HUES6 (cell line): ENCODE measurements at regions not wholly inside any gene's neighbourhood (a gene's known extent, or its start where the extent isn't known, plus 50 kb on each side); places are given as distances from the start of the nearest gene placed in this dataset.

Experiments
- H3K27ac ChIP-seq: 2 replicates; pipeline ENCODE4 v1.7.0; 2013; ENCODE audit warnings: low read depth, mild to moderate bottlenecking, low read length, inconsistent platforms
- H3K27me3 ChIP-seq: 2 replicates; pipeline ENCODE4 v1.6.1; 2013; ENCODE audit warnings: low read length; ENCODE audit not compliant: control insufficient read depth, insufficient read depth
- H3K36me3 ChIP-seq: 2 replicates; pipeline ENCODE4 v1.6.1; 2013; ENCODE audit warnings: low read length; ENCODE audit not compliant: control insufficient read depth, insufficient read depth
- H3K4me1 ChIP-seq: 2 replicates; pipeline ENCODE4 v1.6.1; 2013; ENCODE audit warnings: low read length; ENCODE audit not compliant: control insufficient read depth, insufficient read depth
- H3K4me3 ChIP-seq: 2 replicates; pipeline ENCODE4 v1.5.1; 2013; ENCODE audit warnings: low read depth, low read length
- H3K9ac ChIP-seq: one replicate; pipeline ENCODE4 v1.6.1; 2013; ENCODE audit warnings: mild to moderate bottlenecking, low read length
- H3K9me3 ChIP-seq: 2 replicates; pipeline ENCODE4 v1.6.1; 2013; ENCODE audit warnings: low read depth, low read length; ENCODE audit not compliant: control insufficient read depth, insufficient read depth

- peak overlapping the region; percentile 58; the same call in 1 of the 2 replicates for H3K27ac ChIP-seq
- H3K4me3 ChIP-seq = no peak overlapping the region
Observed at GRCh38 chr15:26325495-26325894, 447.4 kb downstream of the GABRB3 start.

GRCh38 chr15:26323566-26323965 is 449.3 kb downstream of the GABRB3 start:
- no peaks in the 10 kb centered on the region for H3K27me3 ChIP-seq
- H3K27ac ChIP-seq = no peak overlapping the region
- no peak overlapping the region for H3K9ac ChIP-seq
- H3K4me1 ChIP-seq = no peaks in the 10 kb centered on the region; the same call in 1 of the 2 replicates
- H3K9me3 ChIP-seq = peaks cover 13% of the 10 kb centered on the region
- no peaks in the 10 kb centered on the region for H3K36me3 ChIP-seq
- no peak overlapping the region for H3K4me3 ChIP-seq

More at GRCh38 chr15:26325495-26325894, 447.4 kb downstream of the GABRB3 start:
- no peak overlapping the region for H3K9ac ChIP-seq
- no peaks in the 10 kb centered on the region for H3K27me3 ChIP-seq
- H3K4me1 ChIP-seq = no peaks in the 10 kb centered on the region; the same call in 1 of the 2 replicates
- H3K36me3 ChIP-seq = no peaks in the 10 kb centered on the region
- H3K9me3 ChIP-seq = peaks cover 13% of the 10 kb centered on the region

DNA sequence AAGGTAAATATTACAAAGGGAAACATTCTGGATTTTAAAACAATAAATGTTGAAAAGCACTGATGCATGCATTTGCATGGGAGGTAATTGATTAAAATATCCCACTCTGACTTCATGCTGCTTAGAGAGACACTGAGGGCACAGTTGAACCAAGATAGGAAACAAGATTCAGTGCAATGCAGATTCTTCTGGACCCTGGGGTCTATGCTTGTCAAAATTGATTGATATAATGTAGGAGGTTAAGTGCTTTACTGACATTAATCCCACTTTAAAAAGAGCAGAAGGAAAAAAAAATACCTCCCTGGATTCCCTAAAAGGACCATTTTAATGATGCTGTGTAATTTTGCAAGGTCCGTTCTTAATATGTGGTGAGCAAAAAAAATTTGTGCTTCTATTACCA is 454.2 kb downstream of the GABRB3 start:
- Histone ChIP-seq H3K4me1 (no peaks in the 10 kb centered on the region), H3K9ac (no peak overlapping the region), H3K27ac (no peak overlapping the region), H3K27me3 (no peaks in the 10 kb centered on the region), H3K9me3 (peaks cover 15% of the 10 kb centered on the region), H3K36me3 (no peaks in the 10 kb centered on the region), H3K4me3 (no peak overlapping the region)

DNA sequence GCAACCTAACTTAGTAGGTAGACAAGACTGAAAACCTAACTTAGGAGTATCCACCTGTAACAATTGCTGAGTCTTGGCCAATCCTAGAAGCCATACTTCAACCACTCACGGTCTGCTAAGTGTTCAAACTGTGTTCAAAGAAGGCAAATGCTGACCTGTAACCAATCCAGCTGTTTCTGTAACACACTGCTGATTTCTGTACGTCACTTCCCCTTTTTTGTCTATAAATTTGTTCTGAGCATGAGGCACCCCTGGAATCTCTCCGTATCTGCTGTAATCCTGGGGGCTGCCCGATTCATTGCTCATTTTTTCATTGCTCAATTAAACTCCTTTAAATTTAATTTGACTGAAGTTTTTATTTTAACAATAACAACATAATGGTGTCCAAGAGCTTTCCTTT is 451.4 kb upstream of the ATP10A start:
- H3K27ac ChIP-seq = no peak overlapping the region
- no peaks in the 10 kb centered on the region for H3K4me1 ChIP-seq
- H3K4me3 ChIP-seq = no peak overlapping the region
- no peaks in the 10 kb centered on the region for H3K36me3 ChIP-seq
- peaks cover 43% of the 10 kb centered on the region for H3K9me3 ChIP-seq
- no peak overlapping the region for H3K9ac ChIP-seq
- no peaks in the 10 kb centered on the region for H3K27me3 ChIP-seq

DNA sequence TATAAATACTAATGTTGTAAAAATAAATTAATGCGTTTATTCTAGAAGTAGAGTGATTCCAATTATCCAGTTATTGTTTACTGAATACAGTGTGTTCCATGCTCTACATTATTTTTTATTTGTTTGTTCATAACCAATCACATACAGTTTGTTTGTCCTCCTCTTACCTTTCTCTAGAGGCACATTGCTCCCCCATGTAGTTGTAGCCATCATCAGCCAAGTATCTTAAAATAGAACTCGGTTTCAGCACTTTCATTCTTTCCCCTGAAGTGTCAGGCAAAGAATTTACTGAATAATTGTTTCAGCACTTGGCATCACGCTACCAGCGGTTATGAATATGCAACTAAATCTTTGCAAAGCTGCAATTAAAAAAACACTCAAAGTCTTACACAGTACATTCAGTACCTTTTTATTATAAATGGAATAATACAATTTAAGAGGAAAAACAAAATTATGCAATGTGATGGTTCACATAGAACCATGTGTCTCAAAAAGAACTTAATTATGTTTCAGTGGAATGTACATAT is 448.6 kb upstream of the ATP10A start:
- no peaks in the 10 kb centered on the region for H3K36me3 ChIP-seq
- peaks cover 61% of the 10 kb centered on the region for H3K9me3 ChIP-seq
- H3K4me3 ChIP-seq = no peak overlapping the region
- no peaks in the 10 kb centered on the region for H3K27me3 ChIP-seq
- no peaks in the 10 kb centered on the region for H3K4me1 ChIP-seq
- no peak overlapping the region for H3K27ac ChIP-seq
- H3K9ac ChIP-seq = no peak overlapping the region

DNA sequence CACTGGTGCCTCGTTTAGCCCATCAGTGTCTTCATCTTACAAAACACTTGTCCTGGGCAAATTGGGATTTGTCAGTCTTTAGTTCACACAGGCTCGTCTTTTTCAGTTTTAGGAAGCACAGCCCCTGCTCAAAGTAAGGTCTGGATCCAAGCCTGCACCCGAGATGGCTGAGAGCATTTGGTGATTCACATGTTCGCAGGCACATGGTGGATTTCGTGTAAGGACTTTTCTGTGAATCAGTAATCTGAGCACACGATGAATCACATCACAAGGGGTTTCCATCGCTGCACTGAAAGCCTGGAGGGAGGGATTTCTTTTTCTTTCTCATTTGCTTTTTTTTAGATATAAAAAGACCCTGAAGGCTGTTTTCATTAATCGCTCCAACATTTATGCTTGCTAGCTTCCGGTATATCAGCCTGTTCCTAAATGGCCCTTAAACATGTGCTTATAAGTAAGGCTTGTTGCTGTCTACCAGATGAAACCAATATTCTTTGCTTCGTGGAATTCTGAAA is 435.6 kb upstream of the ATP10A start:
- H3K4me1 ChIP-seq = peaks cover 14% of the 10 kb centered on the region
- no peaks in the 10 kb centered on the region for H3K36me3 ChIP-seq
- 0 out of 2 replicates have a peak, but pooled peaks cover 7% of the 10 kb centered on the region for H3K9me3 ChIP-seq
- H3K27me3 ChIP-seq = no peaks in the 10 kb centered on the region
- H3K9ac ChIP-seq = no peak overlapping the region
- H3K4me3 ChIP-seq = no peak overlapping the region
- no peak overlapping the region for H3K27ac ChIP-seq

DNA sequence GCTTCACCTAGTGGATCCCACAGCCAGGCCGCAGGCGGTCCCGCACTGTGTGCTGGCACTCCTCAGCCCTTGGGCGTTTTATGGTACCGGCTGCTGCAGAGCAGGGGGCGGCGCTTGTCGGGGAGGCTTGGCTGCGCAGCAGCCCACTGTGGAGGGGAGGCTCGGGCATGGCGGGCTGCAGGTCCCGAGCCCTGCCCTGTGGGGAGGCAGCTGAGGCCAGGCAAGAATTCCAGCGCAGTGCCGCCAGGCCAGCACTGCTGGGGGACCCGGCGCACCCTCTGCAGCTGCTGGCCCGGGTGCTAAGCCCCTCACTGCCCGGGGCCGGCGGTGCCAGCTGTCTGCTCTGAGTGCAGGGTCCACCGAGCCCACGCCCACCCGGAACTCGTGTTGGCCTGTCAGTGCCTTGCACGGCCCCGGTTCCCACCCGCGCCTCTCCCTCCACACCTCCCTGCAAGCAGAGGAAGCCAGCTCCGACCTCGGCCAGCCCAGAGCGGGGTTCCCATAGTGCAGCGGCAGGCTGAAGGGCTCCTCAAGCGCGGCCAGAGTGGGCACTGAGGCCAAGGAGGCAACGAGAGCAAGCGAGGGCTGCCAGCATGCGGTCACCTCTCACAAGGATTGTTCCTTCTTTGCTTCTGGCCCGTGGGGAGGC is 435.0 kb upstream of the ATP10A start:
- Histone ChIP-seq H3K4me3 (no peak overlapping the region), H3K27ac (no peak overlapping the region), H3K9ac (no peak overlapping the region), H3K36me3 (no peaks in the 10 kb centered on the region), H3K4me1 (peaks cover 14% of the 10 kb centered on the region), H3K27me3 (no peaks in the 10 kb centered on the region), H3K9me3 (0 out of 2 replicates have a peak, but pooled peaks cover 7% of the 10 kb centered on the region)

DNA sequence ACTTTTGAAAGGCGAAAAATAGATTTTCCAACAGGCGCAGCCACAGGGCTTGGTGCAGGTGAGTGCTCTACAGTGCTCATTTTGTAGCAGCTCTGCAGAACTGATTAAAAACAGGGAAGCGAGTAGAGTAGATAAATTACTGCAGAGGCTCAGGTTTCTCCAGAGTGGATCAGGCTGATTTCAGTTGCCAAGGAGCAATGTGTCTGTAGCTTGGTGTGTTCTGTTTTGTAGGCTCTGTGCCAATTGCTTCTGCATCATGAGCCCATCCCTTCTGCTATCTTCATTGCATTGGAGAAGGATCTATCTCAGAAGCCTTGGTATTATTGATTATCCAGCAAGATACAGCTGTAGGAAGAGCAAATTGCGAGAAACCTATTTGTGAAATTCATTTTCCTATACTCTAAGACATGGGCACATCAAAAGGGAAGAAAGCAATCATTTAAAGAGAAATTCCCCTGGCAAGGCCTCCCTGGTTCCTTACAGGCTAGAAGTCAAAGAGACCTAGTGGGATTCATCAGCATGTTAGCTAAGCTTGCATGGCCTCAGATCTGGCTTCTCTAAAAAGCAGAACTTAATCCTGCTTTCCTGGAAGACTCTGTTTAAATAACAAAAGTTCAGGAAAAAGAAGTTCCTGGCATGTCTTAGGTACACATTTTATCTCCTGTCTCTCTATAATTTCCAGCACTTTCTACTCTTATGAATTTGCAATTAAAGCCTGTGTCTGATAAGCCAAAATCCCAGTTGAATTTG is 432.4 kb upstream of the ATP10A start:
- H3K4me3 ChIP-seq = no peak overlapping the region
- H3K4me1 ChIP-seq = peaks cover 14% of the 10 kb centered on the region
- H3K27me3 ChIP-seq = no peaks in the 10 kb centered on the region
- H3K36me3 ChIP-seq = no peaks in the 10 kb centered on the region
- H3K27ac ChIP-seq = no peak overlapping the region
- 0 out of 2 replicates have a peak, but pooled peaks cover 7% of the 10 kb centered on the region for H3K9me3 ChIP-seq
- no peak overlapping the region for H3K9ac ChIP-seq

GRCh38 chr15:26294059-26294689 is 431.0 kb upstream of the ATP10A start:
- peaks cover 14% of the 10 kb centered on the region for H3K4me1 ChIP-seq
- H3K4me3 ChIP-seq = no peak overlapping the region
- no peak overlapping the region for H3K9ac ChIP-seq
- no peaks in the 10 kb centered on the region for H3K27me3 ChIP-seq
- H3K36me3 ChIP-seq = no peaks in the 10 kb centered on the region
- H3K9me3 ChIP-seq = 0 out of 2 replicates have a peak, but pooled peaks cover 11% of the 10 kb centered on the region
- no peak overlapping the region for H3K27ac ChIP-seq

DNA sequence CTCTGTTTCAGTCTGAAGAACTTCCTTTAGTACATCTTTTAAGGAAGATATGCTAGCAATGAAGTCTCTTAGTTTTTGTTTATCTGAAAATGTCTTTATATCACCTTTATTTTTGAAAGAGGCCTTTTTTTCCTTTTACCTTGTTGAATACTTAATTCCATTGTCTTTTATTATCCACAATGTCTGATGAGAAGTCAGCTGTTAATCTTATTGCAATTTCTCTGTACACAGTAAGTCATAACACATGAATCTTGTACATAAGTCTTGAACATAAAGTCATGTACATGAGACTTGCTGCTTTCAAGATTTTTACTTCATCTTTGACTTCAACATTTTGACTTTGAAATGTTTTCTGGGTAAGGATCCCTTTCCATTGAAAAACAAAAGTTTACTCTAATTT is 424.3 kb upstream of the ATP10A start:
- H3K27me3 ChIP-seq = no peaks in the 10 kb centered on the region
- H3K9me3 ChIP-seq = peaks cover 18% of the 10 kb centered on the region
- H3K36me3 ChIP-seq = no peaks in the 10 kb centered on the region
- H3K4me1 ChIP-seq = peaks cover 10% of the 10 kb centered on the region
- H3K4me3 ChIP-seq = no peak overlapping the region
- H3K27ac ChIP-seq = no peak overlapping the region
- no peak overlapping the region for H3K9ac ChIP-seq
